ENCODE measurements at regions not wholly inside any gene's neighbourhood (a gene's known extent, or its start where the extent isn't known, plus 50 kb on each side); places are given as distances from the start of the nearest gene placed in this dataset.

- no peak for TF ChIP-seq CTCF (conservative IDR thresholded peaks at IDR 0.05)
Observed at GRCh38 chr2:225177098-225177497, 134.8 kb upstream of the DOCK10 start.

GRCh38 chr2:225173909-225174308 is 131.6 kb upstream of the DOCK10 start:
- no peak overlapping the region for H3K27ac ChIP-seq
- no peak for TF ChIP-seq CTCF (conservative IDR thresholded peaks at IDR 0.05)

More at GRCh38 chr2:225177098-225177497, 134.8 kb upstream of the DOCK10 start:
- no peak overlapping the region for H3K27ac ChIP-seq

GRCh38 chr2:225171350-225171749 is 129.1 kb upstream of the DOCK10 start:
- no peak overlapping the region for H3K27ac ChIP-seq
- TF ChIP-seq CTCF (conservative IDR thresholded peaks at IDR 0.05), result no peak

- TF ChIP-seq CTCF (conservative IDR thresholded peaks at IDR 0.05), result no peak
- H3K27ac ChIP-seq, result no peak overlapping the region
Observed at GRCh38 chr2:225170162-225170561, 127.9 kb upstream of the DOCK10 start.

GRCh38 chr2:225169396-225169795 is 127.1 kb upstream of the DOCK10 start:
- H3K27ac ChIP-seq, result no peak overlapping the region
- no peak for TF ChIP-seq CTCF (conservative IDR thresholded peaks at IDR 0.05)

GRCh38 chr2:225165052-225165451 is 122.8 kb upstream of the DOCK10 start:
- no peak for TF ChIP-seq CTCF (conservative IDR thresholded peaks at IDR 0.05)
- H3K27ac ChIP-seq, result no peak overlapping the region

GRCh38 chr2:225164401-225165050 is 122.3 kb upstream of the DOCK10 start:
- TF ChIP-seq CTCF (conservative IDR thresholded peaks at IDR 0.05), result no peak
- no peak overlapping the region for H3K27ac ChIP-seq

Data from VCaP (cell line).